ENCODE measurements at regions not wholly inside any gene's neighbourhood (a gene's known extent, or its start where the extent isn't known, plus 50 kb on each side); places are given as distances from the start of the nearest gene placed in this dataset.

- H3K4me2 ChIP-seq (ENCODE audit: low read length): no peak overlapping the region
- peaks cover 0 to 4% of the 10 kb centered on the region in 2 experiments; a peak in 1 of 4 replicates for H3K9me3 ChIP-seq (ENCODE audit: control insufficient read depth in 1 of 2, insufficient read depth in 1 of 2, low read depth in 1 of 2, low read length in 2 of 2)
- H3K36me3 ChIP-seq (ENCODE audit: control insufficient read depth in 1 of 2, insufficient read depth in 2 of 2, low read length in 2 of 2): no peaks in the 10 kb centered on the region
- DNase-seq (ENCODE audit: low read depth, low spot score) (no peak), ATAC-seq (no peak)
- no TSS peak for BruUV-seq (replicated peaks)
- CTCF ChIA-PET: no interaction called here
- TF ChIP-seq EZH2phosphoT487 (IDR thresholded peaks at IDR 0.05; ENCODE audit: borderline replicate concordance): no peak
- TF ChIP-seq POLR2A (IDR thresholded peaks at IDR 0.05; ENCODE audit: borderline replicate concordance, extremely low read depth, insufficient read depth, insufficient read length): no peak
- no peak for TF ChIP-seq SRF (IDR thresholded peaks at IDR 0.05; ENCODE audit: low read depth)
- TF ChIP-seq MAX (IDR thresholded peaks at IDR 0.05): no peak
- no peak for TF ChIP-seq YY1 (IDR thresholded peaks at IDR 0.05; ENCODE audit: extremely low read depth, insufficient replicate concordance, low read depth, low read length)
- TF ChIP-seq SP1 (IDR thresholded peaks at IDR 0.05; ENCODE audit: low read depth): no peak
- TF ChIP-seq, protein P1, sequence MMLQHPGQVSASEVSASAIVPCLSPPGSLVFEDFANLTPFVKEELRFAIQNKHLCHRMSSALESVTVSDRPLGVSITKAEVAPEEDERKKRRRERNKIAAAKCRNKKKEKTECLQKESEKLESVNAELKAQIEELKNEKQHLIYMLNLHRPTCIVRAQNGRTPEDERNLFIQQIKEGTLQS (IDR thresholded peaks at IDR 0.05): no peak
- TF ChIP-seq RAD21 (IDR thresholded peaks at IDR 0.05; ENCODE audit: low read depth): no peak
- no peak for TF ChIP-seq EZH2 (IDR thresholded peaks at IDR 0.05)
- TF ChIP-seq ZBTB33 (IDR thresholded peaks at IDR 0.05; ENCODE audit: extremely low read depth, insufficient replicate concordance, low read length): no peak
- TF ChIP-seq CEBPB (IDR thresholded peaks at IDR 0.05; ENCODE audit: low read depth): no peak
- TF ChIP-seq SIN3A (IDR thresholded peaks at IDR 0.05; ENCODE audit: low read depth): no peak
- TF ChIP-seq POLR2AphosphoS5 (IDR thresholded peaks at IDR 0.05; ENCODE audit: low read depth, low read length): no peak
- TF ChIP-seq FOSL1 (IDR thresholded peaks at IDR 0.05; ENCODE audit: low read depth): no peak
- TF ChIP-seq TCF7L2 (IDR thresholded peaks at IDR 0.05; ENCODE audit: borderline replicate concordance, extremely low read depth, insufficient read depth, insufficient read length): no peak
- TF ChIP-seq ZNF274 (IDR thresholded peaks at IDR 0.05; ENCODE audit: low read depth, low read length): no peak
- TF ChIP-seq, protein P2, sequence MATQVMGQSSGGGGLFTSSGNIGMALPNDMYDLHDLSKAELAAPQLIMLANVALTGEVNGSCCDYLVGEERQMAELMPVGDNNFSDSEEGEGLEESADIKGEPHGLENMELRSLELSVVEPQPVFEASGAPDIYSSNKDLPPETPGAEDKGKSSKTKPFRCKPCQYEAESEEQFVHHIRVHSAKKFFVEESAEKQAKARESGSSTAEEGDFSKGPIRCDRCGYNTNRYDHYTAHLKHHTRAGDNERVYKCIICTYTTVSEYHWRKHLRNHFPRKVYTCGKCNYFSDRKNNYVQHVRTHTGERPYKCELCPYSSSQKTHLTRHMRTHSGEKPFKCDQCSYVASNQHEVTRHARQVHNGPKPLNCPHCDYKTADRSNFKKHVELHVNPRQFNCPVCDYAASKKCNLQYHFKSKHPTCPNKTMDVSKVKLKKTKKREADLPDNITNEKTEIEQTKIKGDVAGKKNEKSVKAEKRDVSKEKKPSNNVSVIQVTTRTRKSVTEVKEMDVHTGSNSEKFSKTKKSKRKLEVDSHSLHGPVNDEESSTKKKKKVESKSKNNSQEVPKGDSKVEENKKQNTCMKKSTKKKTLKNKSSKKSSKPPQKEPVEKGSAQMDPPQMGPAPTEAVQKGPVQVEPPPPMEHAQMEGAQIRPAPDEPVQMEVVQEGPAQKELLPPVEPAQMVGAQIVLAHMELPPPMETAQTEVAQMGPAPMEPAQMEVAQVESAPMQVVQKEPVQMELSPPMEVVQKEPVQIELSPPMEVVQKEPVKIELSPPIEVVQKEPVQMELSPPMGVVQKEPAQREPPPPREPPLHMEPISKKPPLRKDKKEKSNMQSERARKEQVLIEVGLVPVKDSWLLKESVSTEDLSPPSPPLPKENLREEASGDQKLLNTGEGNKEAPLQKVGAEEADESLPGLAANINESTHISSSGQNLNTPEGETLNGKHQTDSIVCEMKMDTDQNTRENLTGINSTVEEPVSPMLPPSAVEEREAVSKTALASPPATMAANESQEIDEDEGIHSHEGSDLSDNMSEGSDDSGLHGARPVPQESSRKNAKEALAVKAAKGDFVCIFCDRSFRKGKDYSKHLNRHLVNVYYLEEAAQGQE (IDR thresholded peaks at IDR 0.05; ENCODE audit: low read depth): no peak
- TF ChIP-seq, protein P3, sequence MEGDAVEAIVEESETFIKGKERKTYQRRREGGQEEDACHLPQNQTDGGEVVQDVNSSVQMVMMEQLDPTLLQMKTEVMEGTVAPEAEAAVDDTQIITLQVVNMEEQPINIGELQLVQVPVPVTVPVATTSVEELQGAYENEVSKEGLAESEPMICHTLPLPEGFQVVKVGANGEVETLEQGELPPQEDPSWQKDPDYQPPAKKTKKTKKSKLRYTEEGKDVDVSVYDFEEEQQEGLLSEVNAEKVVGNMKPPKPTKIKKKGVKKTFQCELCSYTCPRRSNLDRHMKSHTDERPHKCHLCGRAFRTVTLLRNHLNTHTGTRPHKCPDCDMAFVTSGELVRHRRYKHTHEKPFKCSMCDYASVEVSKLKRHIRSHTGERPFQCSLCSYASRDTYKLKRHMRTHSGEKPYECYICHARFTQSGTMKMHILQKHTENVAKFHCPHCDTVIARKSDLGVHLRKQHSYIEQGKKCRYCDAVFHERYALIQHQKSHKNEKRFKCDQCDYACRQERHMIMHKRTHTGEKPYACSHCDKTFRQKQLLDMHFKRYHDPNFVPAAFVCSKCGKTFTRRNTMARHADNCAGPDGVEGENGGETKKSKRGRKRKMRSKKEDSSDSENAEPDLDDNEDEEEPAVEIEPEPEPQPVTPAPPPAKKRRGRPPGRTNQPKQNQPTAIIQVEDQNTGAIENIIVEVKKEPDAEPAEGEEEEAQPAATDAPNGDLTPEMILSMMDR (IDR thresholded peaks at IDR 0.05 in 2 of 3, conservative IDR thresholded peaks at IDR 0.05 in 1 of 3; ENCODE audit: borderline replicate concordance in 1 of 3, insufficient read depth in 1 of 3, low read depth in 2 of 3, low read length in 2 of 3): no peak
- H3K27ac ChIP-seq (ENCODE audit: low read depth, low read length): no peak overlapping the region
- no peak overlapping the region for H3K4me3 ChIP-seq (replicated peaks in 1 of 2; ENCODE audit: low read depth in 1 of 2, low read length in 2 of 2)
- RAD21 ChIA-PET (ENCODE audit: low non-redundant PET in 1 of 2, low total read pairs in 2 of 2, uncharacterized antibody in 2 of 2, unreplicated experiment in 2 of 2): no interaction called here
- no peaks in the 10 kb centered on the region for H3K79me2 ChIP-seq (ENCODE audit: insufficient read depth, low read length)
- intact Hi-C loops (cut with micrococcal nuclease): no loop called here
- H4K20me1 ChIP-seq (ENCODE audit: insufficient read depth): no peaks in the 10 kb centered on the region
- no peaks in the 10 kb centered on the region for H3K9me2 ChIP-seq (ENCODE audit: insufficient read depth)
- H3K27me3 ChIP-seq (ENCODE audit: insufficient read depth, low read length): no peaks in the 10 kb centered on the region
- no peak overlapping the region for H3K9ac ChIP-seq (ENCODE audit: low read length)
- POLR2A ChIA-PET: interaction anchor here (1.6 kb wide), 1 partner anchor 10 kb away, joined by 3 read pairs; no protein-coding TSS in a partner anchor
- H3K4me1 ChIP-seq (ENCODE audit: control insufficient read depth in 1 of 2, insufficient read depth in 2 of 2, low read length in 2 of 2): no peaks in the 10 kb centered on the region
- H2AFZ ChIP-seq (ENCODE audit: low read depth, low read length, poor library complexity, severe bottlenecking): no peak overlapping the region
Observed at GRCh38 chr6:22680950-22681349, 111.6 kb downstream of the HDGFL1 start.
